ENCODE measurements at regions not wholly inside any gene's neighbourhood (a gene's known extent, or its start where the extent isn't known, plus 50 kb on each side); places are given as distances from the start of the nearest gene placed in this dataset.

- Mint-ChIP-seq H3K27me3 (no peaks in the 10 kb centered on the region), H3K4me3 (no peak overlapping the region), H3K27ac (no peak overlapping the region), H3K4me1 (no peaks in the 10 kb centered on the region), H3K9me3 (peaks cover 9 to 10% of the 10 kb centered on the region in 2 donors)
- DNase-seq: no peak
- ATAC-seq: no peak
These were observed 199.2 kb downstream of the BMP2 start for GRCh38 chr20:6966721-6967120.

GRCh38 chr20:6974838-6975237 lies 207.4 kb downstream of the BMP2 start:
- no peak overlapping the region for H3K4me3 Mint-ChIP-seq
- H3K27ac Mint-ChIP-seq: no peak overlapping the region
- no peaks in the 10 kb centered on the region for H3K4me1 Mint-ChIP-seq
- no peaks in the 10 kb centered on the region for H3K27me3 Mint-ChIP-seq
- peaks cover 0 to 7% of the 10 kb centered on the region in 2 donors for H3K9me3 Mint-ChIP-seq
- DNase-seq (no peak), ATAC-seq (no peak)

- Mint-ChIP-seq H3K27me3 (no peaks in the 10 kb centered on the region), H3K27ac (no peak overlapping the region), H3K4me1 (no peaks in the 10 kb centered on the region), H3K4me3 (no peak overlapping the region), H3K9me3 (peaks cover 0 to 7% of the 10 kb centered on the region in 2 donors)
- no peak for ATAC-seq
- no peak for DNase-seq
These were observed 207.8 kb downstream of the BMP2 start for GRCh38 chr20:6975311-6975710.

- no peak for ATAC-seq
- DNase-seq: no peak
- Mint-ChIP-seq H3K4me1 (no peaks in the 10 kb centered on the region), H3K4me3 (no peak overlapping the region), H3K27ac (no peak overlapping the region), H3K27me3 (no peaks in the 10 kb centered on the region), H3K9me3 (peaks cover 0 to 7% of the 10 kb centered on the region in 2 donors)
These were observed 208.8 kb downstream of the BMP2 start for GRCh38 chr20:6976106-6976900.

- Mint-ChIP-seq H3K9me3 (peaks cover 0 to 7% of the 10 kb centered on the region in 2 donors), H3K27ac (no peak overlapping the region), H3K4me3 (no peak overlapping the region), H3K4me1 (no peaks in the 10 kb centered on the region), H3K27me3 (no peaks in the 10 kb centered on the region)
- ATAC-seq: no peak
- DNase-seq: no peak
These were observed 212.1 kb downstream of the BMP2 start for GRCh38 chr20:6979621-6980020.

- peaks cover 16 to 46% of the 10 kb centered on the region in 2 donors for H3K9me3 Mint-ChIP-seq
- H3K4me3 Mint-ChIP-seq: no peak overlapping the region
- DNase-seq (no peak), ATAC-seq (no peak)
- no peaks in the 10 kb centered on the region for H3K4me1 Mint-ChIP-seq
- H3K27me3 Mint-ChIP-seq: no peaks in the 10 kb centered on the region
- no peak overlapping the region for H3K27ac Mint-ChIP-seq
These were observed 225.5 kb downstream of the BMP2 start for GRCh38 chr20:6993011-6993410.

GRCh38 chr20:6993511-6993910 lies 226.0 kb downstream of the BMP2 start:
- Mint-ChIP-seq H3K4me3 (no peak overlapping the region), H3K9me3 (peaks cover 16 to 46% of the 10 kb centered on the region in 2 donors), H3K27ac (no peak overlapping the region), H3K27me3 (no peaks in the 10 kb centered on the region), H3K4me1 (no peaks in the 10 kb centered on the region)
- DNase-seq (no peak), ATAC-seq (no peak)

GRCh38 chr20:6994452-6994851 lies 227.0 kb downstream of the BMP2 start:
- ATAC-seq: no peak
- Mint-ChIP-seq H3K27me3 (no peaks in the 10 kb centered on the region), H3K4me1 (no peaks in the 10 kb centered on the region), H3K27ac (no peak overlapping the region), H3K9me3 (peaks cover 16 to 45% of the 10 kb centered on the region in 2 donors), H3K4me3 (no peak overlapping the region)
- DNase-seq: no peak

GRCh38 chr20:6998909-6999308 lies 231.4 kb downstream of the BMP2 start:
- Mint-ChIP-seq H3K4me1 (no peaks in the 10 kb centered on the region), H3K9me3 (peaks cover 14 to 28% of the 10 kb centered on the region in 2 donors), H3K4me3 (no peak overlapping the region), H3K27me3 (no peaks in the 10 kb centered on the region), H3K27ac (no peak overlapping the region)
- DNase-seq (no peak), ATAC-seq (no peak)

- no peak for ATAC-seq
- Mint-ChIP-seq H3K27me3 (no peaks in the 10 kb centered on the region), H3K4me1 (no peaks in the 10 kb centered on the region), H3K4me3 (no peak overlapping the region), H3K9me3 (peaks cover 12 to 23% of the 10 kb centered on the region in 2 donors), H3K27ac (no peak overlapping the region)
- DNase-seq: no peak
These were observed 231.9 kb downstream of the BMP2 start for GRCh38 chr20:6999381-6999780.

GRCh38 chr20:7003598-7003997 lies 236.1 kb downstream of the BMP2 start:
- H3K27ac Mint-ChIP-seq: no peak overlapping the region
- H3K9me3 Mint-ChIP-seq: peaks cover 4 to 17% of the 10 kb centered on the region in 2 donors
- H3K4me1 Mint-ChIP-seq: no peaks in the 10 kb centered on the region
- no peak for DNase-seq
- no peak for ATAC-seq
- no peaks in the 10 kb centered on the region for H3K27me3 Mint-ChIP-seq
- no peak overlapping the region for H3K4me3 Mint-ChIP-seq

- no peak for ATAC-seq
- no peak overlapping the region for H3K4me3 Mint-ChIP-seq
- no peak overlapping the region for H3K27ac Mint-ChIP-seq
- peaks cover 9 to 23% of the 10 kb centered on the region in 2 donors for H3K9me3 Mint-ChIP-seq
- H3K4me1 Mint-ChIP-seq: no peaks in the 10 kb centered on the region
- no peaks in the 10 kb centered on the region for H3K27me3 Mint-ChIP-seq
- no peak for DNase-seq
These were observed 237.3 kb downstream of the BMP2 start for GRCh38 chr20:7004801-7005200.

- H3K27ac Mint-ChIP-seq: no peak overlapping the region
- peaks cover 8 to 26% of the 10 kb centered on the region in 2 donors for H3K9me3 Mint-ChIP-seq
- no peak overlapping the region for H3K4me3 Mint-ChIP-seq
- DNase-seq (no peak), ATAC-seq (no peak)
- no peaks in the 10 kb centered on the region for H3K4me1 Mint-ChIP-seq
- H3K27me3 Mint-ChIP-seq: no peaks in the 10 kb centered on the region
These were observed 243.0 kb downstream of the BMP2 start for GRCh38 chr20:7010527-7010926.

- no peak for ATAC-seq
- Mint-ChIP-seq H3K27me3 (no peaks in the 10 kb centered on the region), H3K27ac (no peak overlapping the region), H3K4me1 (no peaks in the 10 kb centered on the region), H3K4me3 (no peak overlapping the region), H3K9me3 (peaks cover 0 to 8% of the 10 kb centered on the region in 2 donors)
- DNase-seq: no peak
These were observed 247.8 kb downstream of the BMP2 start for GRCh38 chr20:7015257-7015656.

- Mint-ChIP-seq H3K4me1 (no peaks in the 10 kb centered on the region), H3K27me3 (no peaks in the 10 kb centered on the region), H3K4me3 (no peak overlapping the region), H3K27ac (no peak overlapping the region), H3K9me3 (peaks cover 6 to 22% of the 10 kb centered on the region in 2 donors)
- DNase-seq (no peak), ATAC-seq (no peak)
These were observed 255.1 kb downstream of the BMP2 start for GRCh38 chr20:7022597-7022996.

- no peak overlapping the region for H3K27ac Mint-ChIP-seq
- no peak for ATAC-seq
- no peak for DNase-seq
- H3K4me3 Mint-ChIP-seq: no peak overlapping the region
- peaks cover 12 to 22% of the 10 kb centered on the region in 2 donors for H3K9me3 Mint-ChIP-seq
- H3K4me1 Mint-ChIP-seq: no peaks in the 10 kb centered on the region
- H3K27me3 Mint-ChIP-seq: no peaks in the 10 kb centered on the region
These were observed 258.1 kb downstream of the BMP2 start for GRCh38 chr20:7025635-7026034.

- Mint-ChIP-seq H3K27me3 (no peaks in the 10 kb centered on the region), H3K4me3 (no peak overlapping the region), H3K9me3 (peaks cover 4 to 6% of the 10 kb centered on the region in 2 donors), H3K4me1 (no peaks in the 10 kb centered on the region), H3K27ac (no peak overlapping the region)
- no peak for ATAC-seq
- no peak for DNase-seq
These were observed 261.5 kb downstream of the BMP2 start for GRCh38 chr20:7029019-7029418.
